SU-DHL-6 (cell line): ENCODE measurements at regions not wholly inside any gene's neighbourhood (a gene's known extent, or its start where the extent isn't known, plus 50 kb on each side); places are given as distances from the start of the nearest gene placed in this dataset.

Source experiments
- H2AFZ ChIP-seq: fragments of 200-600 bp; sonication (generic); 2 replicates; pipeline ENCODE4 v1.6.1; 2014; ENCODE audit warnings: low read depth, mild to moderate bottlenecking, moderate library complexity, mixed read lengths, antibody characterized with exemption, low read length; ENCODE audit not compliant: severe bottlenecking
- H3F3A ChIP-seq: fragments of 200-600 bp; shearing (Covaris generic); 2 replicates; pipeline ENCODE4 v1.6.0; 2016; ENCODE audit warnings: antibody characterized with exemption, mild to moderate bottlenecking; ENCODE audit not compliant: insufficient read depth
- H3K27ac ChIP-seq: fragments of 200-600 bp; sonication (generic); 2 replicates; pipeline ENCODE4 v1.5.1; 2016; ENCODE audit warnings: low read depth, mild to moderate bottlenecking, low read length, moderate library complexity, mixed read lengths
- H3K27me3 ChIP-seq: fragments of 200-600 bp; sonication (generic), shearing (Covaris generic); 2 replicates; pipeline ENCODE4 v1.6.0; 2014; ENCODE audit warnings: mild to moderate bottlenecking, low read length
- H3K36me3 ChIP-seq: fragments of 200-600 bp; sonication (generic); 2 replicates; pipeline ENCODE4 v1.6.1; 2014; ENCODE audit warnings: mild to moderate bottlenecking, low read length, mixed read lengths
- H3K4me2 ChIP-seq: fragments of 300-600, 200-600 bp; shearing (Covaris generic), sonication (generic); 2 replicates; pipeline ENCODE4 v1.6.0; 2014; ENCODE audit warnings: low read length, low read depth, mild to moderate bottlenecking; ENCODE audit not compliant: poor library complexity, severe bottlenecking
- H3K4me3 ChIP-seq: fragments of 200-600 bp; sonication (generic); 2 replicates; pipeline ENCODE4 v1.5.1; 2014; ENCODE audit warnings: antibody characterized with exemption, low read length, mild to moderate bottlenecking, mixed read lengths; ENCODE audit not compliant: insufficient read depth, poor library complexity, severe bottlenecking
- H3K79me2 ChIP-seq: fragments of 200-600 bp; sonication (generic); 2 replicates; pipeline ENCODE4 v1.6.1; 2014; ENCODE audit warnings: mild to moderate bottlenecking, low read length, moderate library complexity; ENCODE audit not compliant: insufficient read depth
- H3K9ac ChIP-seq: fragments of 200-600 bp; sonication (generic); 2 replicates; pipeline ENCODE4 v1.7.0; 2014; ENCODE audit warnings: mild to moderate bottlenecking, low read length
- H3K9me2 ChIP-seq: fragments of 200-600 bp; sonication (generic); replicated peaks from 2 replicates; pipeline ENCODE4 v1.6.1; 2014; ENCODE audit warnings: low read length; ENCODE audit not compliant: insufficient read depth
- H3K9me3 ChIP-seq: fragments of 200-600 bp; sonication (generic); 2 replicates; pipeline ENCODE4 v1.6.1; 2014; ENCODE audit warnings: low read length, mixed read lengths; ENCODE audit not compliant: insufficient read depth
- H4K20me1 ChIP-seq: fragments of 200-600 bp; sonication (generic); 2 replicates; pipeline ENCODE4 v1.6.1; 2014; ENCODE audit warnings: low read depth, mild to moderate bottlenecking, antibody characterized with exemption, low read length, moderate library complexity, mixed read lengths
- CTCF ChIP-seq: fragments of 200-600 bp; sonication (generic); IDR thresholded peaks from one replicate; pipeline ENCODE4 v1.5.1; 2017; ENCODE audit warnings: antibody characterized with exemption, mild to moderate bottlenecking, low read length, moderate library complexity; ENCODE audit not compliant: insufficient read depth, poor library complexity, severe bottlenecking
- EZH2phosphoT487 ChIP-seq: fragments of 200-600 bp; sonication (generic), shearing (Covaris generic); conservative IDR thresholded peaks from 2 replicates; pipeline ENCODE4 v1.6.1; 2018; ENCODE audit warnings: mild to moderate bottlenecking, antibody characterized with exemption, low read length, moderate library complexity, mixed read lengths

DNA sequence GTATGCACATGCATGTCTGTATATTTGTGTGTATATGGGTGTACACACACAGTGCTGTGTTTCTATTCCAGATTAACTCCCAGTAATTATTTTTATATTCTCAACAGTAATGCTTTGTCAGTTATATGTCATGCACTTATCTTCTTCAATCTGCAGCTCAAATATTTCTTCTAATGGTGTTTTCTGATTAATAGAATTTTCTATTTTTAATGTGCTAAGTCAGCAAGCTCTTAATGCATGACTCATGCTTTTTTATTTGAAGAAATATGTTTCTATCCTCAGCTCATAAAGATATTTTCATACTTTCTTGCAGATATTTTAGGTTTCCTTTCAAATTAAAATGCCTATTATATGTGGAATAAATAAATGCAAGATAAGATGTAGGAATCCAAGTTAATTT, 59.7 kb upstream of the TMEM18 start:
- no peak overlapping the region for H3K27ac ChIP-seq
- no peaks in the 10 kb centered on the region for H3K79me2 ChIP-seq
- H3K4me3 ChIP-seq = no peak overlapping the region
- no peak for TF ChIP-seq EZH2phosphoT487
- TF ChIP-seq CTCF = no peak
- H2AFZ ChIP-seq = no peak overlapping the region
- H4K20me1 ChIP-seq = no peaks in the 10 kb centered on the region
- H3K9me3 ChIP-seq = no peaks in the 10 kb centered on the region
- no peak overlapping the region for H3K4me2 ChIP-seq
- H3K36me3 ChIP-seq = no peaks in the 10 kb centered on the region
- no peaks in the 10 kb centered on the region for H3F3A ChIP-seq
- H3K9me2 ChIP-seq = no peaks in the 10 kb centered on the region
- H3K9ac ChIP-seq = no peak overlapping the region
- no peaks in the 10 kb centered on the region for H3K27me3 ChIP-seq

GRCh38 chr2:735670-736218, 58.5 kb upstream of the TMEM18 start:
- H3K36me3 ChIP-seq = no peaks in the 10 kb centered on the region
- TF ChIP-seq EZH2phosphoT487 = no peak
- TF ChIP-seq CTCF = no peak
- no peak overlapping the region for H2AFZ ChIP-seq
- no peak overlapping the region for H3K9ac ChIP-seq
- no peaks in the 10 kb centered on the region for H3K27me3 ChIP-seq
- H3K9me2 ChIP-seq = no peaks in the 10 kb centered on the region
- no peaks in the 10 kb centered on the region for H3K9me3 ChIP-seq
- no peaks in the 10 kb centered on the region for H4K20me1 ChIP-seq
- no peaks in the 10 kb centered on the region for H3F3A ChIP-seq
- no peak overlapping the region for H3K27ac ChIP-seq
- no peak overlapping the region for H3K4me2 ChIP-seq
- H3K4me3 ChIP-seq = no peak overlapping the region
- H3K79me2 ChIP-seq = no peaks in the 10 kb centered on the region

DNA sequence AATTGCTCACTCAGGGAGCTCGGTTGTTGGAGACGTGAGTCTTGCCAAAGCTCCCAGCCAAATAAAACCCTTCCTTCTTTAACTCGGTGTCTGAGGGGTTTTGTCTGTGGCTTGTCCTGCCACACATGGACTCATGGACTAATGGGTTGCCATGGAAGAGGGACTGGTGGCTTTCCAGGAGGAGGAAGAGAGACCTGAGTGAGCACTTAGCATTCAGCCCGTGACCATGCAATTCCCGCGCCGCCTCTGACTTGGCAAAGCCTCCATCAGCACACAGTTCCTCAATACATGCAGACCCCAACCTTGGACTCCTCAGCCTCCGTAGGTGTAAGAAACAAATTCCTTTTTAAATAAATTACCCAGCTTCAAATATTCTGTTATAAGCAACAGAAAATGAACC, 57.3 kb upstream of the TMEM18 start:
- H3K9me3 ChIP-seq = no peaks in the 10 kb centered on the region
- H3K9me2 ChIP-seq = no peaks in the 10 kb centered on the region
- no peaks in the 10 kb centered on the region for H3K27me3 ChIP-seq
- no peak overlapping the region for H2AFZ ChIP-seq
- H4K20me1 ChIP-seq = no peaks in the 10 kb centered on the region
- no peaks in the 10 kb centered on the region for H3F3A ChIP-seq
- no peak for TF ChIP-seq EZH2phosphoT487
- TF ChIP-seq CTCF = no peak
- no peaks in the 10 kb centered on the region for H3K79me2 ChIP-seq
- no peaks in the 10 kb centered on the region for H3K36me3 ChIP-seq
- no peak overlapping the region for H3K9ac ChIP-seq
- H3K4me3 ChIP-seq = no peak overlapping the region
- H3K4me2 ChIP-seq = no peak overlapping the region
- H3K27ac ChIP-seq = no peak overlapping the region
